HG02840 (cell line): ENCODE measurements at regions not wholly inside any gene's neighbourhood (a gene's known extent, or its start where the extent isn't known, plus 50 kb on each side); places are given as distances from the start of the nearest gene placed in this dataset.
"Not testable (repeated sequence)": the region's sequence is repeated elsewhere in the genome, so short reads cannot be mapped to it uniquely, and the experiment has no call there.

Experiments
- ATAC-seq: cut with Tn5 transposase; IDR thresholded peaks from one replicate; pipeline ENCODE4 v1.9.1; 2021; ENCODE audit warnings: mild to moderate bottlenecking, moderate library complexity, moderate number of reproducible peaks; ENCODE audit not compliant: unreplicated experiment, low FRiP score

DNA sequence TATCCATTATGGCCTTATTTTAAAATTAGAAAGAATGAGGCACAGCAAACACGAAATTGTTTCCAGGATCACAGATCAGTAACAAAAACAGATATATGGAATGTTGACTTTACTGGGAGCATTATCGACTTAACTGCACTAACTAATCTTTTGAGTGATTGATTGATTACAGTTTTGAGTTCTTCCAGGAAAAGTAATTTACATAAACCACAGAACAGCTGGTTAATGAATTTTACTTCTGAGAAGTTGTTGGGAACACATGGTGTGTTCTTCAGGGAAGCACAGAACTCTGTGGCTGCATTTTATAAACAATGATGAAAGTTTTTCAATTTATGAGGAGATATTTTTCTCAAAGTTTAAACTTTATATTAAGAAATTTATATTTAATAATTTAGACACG is 802.4 kb upstream of the ACO1 start:
- no peak for ATAC-seq

DNA sequence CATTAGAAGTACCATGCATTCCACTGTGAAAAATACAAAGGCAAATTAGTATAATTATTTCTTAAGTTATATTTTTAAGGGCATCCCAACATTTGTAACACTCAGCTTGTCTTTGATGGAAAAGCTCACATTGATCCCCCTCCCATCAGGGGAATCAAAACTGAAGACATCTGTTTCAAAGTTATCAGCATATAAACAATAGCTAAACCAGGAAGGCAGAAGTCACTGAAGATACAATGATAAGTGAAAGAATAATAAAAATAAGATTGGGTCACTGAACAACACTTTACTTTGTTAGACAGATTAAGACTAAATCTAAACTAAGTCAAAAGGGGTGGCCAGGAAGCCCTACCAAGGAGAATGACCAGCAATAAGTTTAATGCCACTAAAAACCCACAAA is 801.9 kb upstream of the ACO1 start:
- no peak for ATAC-seq

DNA sequence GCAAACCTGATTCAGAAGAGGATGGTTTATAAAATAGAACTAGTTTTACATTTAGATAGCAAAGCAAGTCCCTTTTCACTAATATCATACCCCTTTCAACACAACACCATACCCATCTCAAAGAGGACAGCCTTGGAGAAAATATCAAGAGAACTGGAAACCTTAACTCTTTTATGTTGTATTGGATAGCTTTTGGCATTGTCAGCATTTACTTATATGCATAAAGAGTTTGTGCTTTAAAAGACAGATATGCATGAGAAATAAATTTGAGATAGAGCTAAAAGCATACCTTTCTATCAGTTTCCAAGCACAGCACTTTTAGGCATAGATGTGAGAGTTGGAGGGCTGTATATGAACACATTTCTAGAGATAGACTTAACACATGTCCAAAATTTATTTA is 799.3 kb upstream of the ACO1 start:
- no peak for ATAC-seq

DNA sequence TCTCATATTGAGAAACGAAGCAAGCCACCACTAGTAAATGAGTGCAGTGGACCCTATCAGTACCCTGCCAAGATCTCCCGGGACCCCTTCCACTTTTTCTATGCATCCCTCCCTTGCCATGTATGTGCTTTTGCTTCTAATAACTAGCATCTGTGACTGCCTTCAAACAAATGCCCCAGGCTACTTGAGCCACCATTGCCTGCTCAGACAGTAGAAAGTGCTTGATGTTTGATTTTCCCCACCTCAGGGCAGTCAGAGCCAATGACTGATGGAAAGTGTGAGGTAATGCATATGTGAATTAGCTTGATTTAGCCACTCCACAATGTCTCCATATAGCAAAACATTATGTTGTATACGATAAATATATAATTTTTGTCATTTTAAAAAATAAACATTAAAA is 797.3 kb upstream of the ACO1 start:
- no peak for ATAC-seq

DNA sequence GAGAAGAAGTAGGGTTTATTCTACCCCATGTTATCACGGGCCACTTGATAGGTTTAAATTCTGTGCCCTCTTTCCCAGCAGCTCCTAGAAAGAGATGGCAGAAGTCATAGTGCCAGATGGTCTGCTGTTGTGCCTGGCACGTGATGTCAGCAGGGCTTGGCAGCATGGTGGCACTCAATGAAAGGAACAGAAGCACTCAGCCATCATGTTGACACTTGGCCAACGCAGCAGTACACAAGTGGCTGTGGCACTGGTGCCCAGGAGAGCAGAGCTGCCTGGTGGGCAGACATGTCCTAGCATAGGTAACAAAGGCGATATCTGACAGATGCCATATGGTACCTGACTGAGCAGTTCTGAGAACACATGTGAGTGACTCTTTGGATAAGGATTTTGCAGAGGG is 796.4 kb upstream of the ACO1 start:
- ATAC-seq: no peak

DNA sequence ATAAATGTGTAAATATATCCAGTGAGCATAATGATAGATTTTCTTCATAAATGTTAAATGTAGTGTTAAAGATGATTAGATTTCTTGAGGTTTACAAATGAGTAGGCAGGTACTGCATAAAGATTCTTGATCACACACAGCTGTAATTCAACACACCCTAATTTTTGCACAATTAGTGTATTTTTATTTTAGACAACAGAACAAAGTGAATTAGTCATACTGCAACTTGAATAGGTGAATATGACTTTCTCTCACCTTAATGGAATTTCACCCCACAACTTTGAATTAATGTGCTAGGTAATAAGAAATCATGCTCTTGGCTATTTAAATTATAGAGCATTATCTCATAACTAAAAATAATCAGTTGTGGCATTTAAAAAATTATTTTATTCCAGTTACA is 795.7 kb upstream of the ACO1 start:
- no peak for ATAC-seq

DNA sequence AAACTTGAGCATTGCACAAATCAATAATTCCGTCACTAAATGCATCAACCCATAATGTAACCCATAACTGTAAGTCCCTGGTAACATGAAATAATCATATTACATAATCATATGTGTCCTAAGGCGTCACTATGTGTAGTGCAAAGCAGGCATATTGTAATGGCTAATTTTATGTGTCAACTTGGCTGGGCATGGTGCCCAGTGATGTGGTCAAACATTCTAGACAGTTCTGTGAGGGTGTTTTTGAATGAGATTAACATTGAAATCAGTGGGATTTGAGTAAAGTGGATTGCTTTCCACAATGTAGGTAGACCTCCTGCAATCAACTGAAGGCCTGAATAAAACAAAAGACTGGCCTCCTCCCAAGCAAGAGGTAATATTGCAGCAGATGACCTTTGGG is 794.4 kb upstream of the ACO1 start:
- ATAC-seq: no peak

DNA sequence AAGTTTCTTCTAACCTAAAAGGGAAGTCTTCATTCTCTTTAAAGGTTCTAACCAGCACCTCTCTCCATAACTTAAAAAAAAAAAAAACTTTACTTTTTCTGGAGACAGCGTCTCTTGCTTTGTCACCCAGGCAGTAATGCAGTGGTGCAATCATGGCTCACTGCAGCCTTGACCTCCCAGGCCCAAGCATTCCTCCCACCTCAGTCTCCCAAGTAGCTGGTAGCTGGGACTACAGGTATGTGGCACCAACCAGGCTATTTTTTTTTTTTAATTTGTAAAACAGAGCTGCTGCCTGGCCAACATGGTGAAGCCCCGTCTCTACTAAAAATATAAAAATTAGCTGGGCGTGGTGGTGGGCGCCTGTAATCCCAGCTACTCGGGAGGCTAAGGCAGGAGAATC is 787.4 kb upstream of the ACO1 start:
- not testable (repeated sequence) for ATAC-seq

DNA sequence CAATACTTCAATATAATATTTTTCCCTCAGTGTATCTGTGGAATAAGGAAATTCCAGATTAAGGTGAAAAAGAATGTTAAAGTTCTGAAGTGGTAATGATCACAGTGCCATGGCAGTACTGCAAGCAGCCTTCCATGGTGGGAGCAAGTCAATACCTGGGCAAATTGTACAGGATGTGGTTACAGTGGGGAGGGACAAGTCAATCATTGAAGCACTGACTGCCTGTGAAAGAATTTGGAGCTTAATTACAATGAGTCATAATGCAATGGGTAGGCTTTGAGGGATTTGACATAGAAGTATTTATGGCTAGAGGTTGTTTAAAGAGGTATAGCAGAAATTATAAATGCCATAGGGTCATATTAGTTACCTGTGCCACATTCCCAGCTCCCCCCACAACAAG is 786.5 kb upstream of the ACO1 start:
- ATAC-seq: peak; percentile 62

DNA sequence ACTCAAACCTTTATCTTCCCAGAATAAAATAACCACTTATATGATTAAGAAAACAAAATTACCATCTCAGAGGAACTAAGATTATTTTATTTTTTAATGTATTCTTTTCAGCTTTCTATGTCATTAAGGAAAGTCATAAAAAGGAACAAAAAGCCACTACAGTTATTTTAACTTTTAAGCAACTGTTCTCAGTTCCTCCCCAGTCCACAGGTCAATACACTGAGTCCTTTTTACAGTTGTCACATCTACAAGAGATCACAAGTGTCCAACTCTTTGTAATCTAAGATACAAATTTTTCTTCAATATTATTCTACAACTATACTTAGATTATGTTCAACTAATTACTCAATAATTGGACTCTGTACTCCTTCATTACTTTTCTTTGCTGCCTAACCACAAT is 782.8 kb upstream of the ACO1 start:
- ATAC-seq: no peak

DNA sequence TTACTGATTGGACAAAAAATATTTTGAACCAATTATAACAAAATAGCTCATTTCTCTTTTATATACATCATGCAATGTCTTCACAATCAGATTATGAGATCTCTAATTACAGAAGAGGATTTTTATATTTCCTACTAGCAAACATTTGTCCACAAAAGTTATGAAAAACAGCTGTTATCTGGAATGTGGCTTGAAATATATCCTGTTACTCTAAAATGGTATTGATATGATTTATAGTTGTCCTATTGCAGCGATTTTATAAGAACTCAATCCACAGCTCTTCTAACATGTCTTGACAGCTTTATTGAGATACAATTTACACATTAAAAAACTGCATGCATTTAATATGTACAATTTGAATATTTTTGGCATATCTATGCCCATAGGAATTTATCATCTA is 779.9 kb upstream of the ACO1 start:
- ATAC-seq: no peak

DNA sequence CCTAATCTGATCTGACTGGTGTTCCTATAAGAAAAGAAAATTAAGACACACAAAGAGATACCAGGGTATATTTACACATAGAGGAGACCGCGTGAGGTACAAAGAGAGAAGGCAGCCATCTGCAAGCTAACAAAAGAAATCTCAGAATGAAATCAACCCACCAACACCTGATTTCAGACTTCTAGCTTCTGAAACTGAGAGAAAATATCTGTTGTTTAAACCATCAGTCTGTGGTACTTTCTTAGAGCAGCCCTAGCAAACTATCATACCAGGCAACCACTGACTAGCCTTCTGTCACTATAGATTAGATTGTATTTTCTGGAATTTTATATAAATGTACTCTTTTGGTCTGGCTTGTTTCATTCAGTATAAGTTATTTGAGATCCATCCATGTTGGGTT is 779.3 kb upstream of the ACO1 start:
- no peak for ATAC-seq

DNA sequence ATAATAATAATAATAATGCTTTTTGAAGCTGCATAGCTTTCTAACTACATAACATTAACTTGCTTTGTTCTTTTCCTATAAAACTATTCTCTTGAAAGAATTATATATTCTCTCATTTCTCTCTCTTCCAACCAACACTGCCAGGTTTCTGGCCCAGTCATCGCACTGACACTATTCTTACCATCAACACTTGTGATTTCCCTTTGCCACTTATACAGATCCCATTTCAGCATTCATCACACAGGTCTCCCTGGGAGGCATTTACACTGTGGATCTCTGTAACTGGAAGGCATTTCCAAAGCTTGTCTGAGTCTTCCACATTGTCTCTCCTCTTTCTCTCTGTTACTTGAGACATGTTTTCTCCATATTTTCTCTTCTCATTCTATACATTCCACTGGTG is 777.8 kb upstream of the ACO1 start:
- ATAC-seq: no peak

DNA sequence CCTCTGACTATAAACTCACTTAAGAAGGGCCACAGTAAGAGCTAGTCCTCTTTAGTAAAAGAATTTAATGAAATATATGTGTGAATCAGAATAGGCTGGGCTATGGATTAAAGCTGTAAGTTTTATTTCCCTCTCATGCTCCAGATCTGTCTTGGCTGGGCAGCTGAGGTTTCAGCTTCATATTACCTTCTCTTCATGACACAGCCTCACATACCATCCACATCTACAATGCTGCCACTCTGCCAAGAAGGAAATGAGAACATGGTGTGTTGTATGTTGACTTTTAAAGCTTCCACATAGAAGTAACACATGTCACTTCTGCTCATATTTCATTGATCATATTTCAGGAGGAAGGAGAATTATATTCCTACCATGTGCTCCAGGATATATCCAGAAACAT is 776.0 kb upstream of the ACO1 start:
- no peak for ATAC-seq

DNA sequence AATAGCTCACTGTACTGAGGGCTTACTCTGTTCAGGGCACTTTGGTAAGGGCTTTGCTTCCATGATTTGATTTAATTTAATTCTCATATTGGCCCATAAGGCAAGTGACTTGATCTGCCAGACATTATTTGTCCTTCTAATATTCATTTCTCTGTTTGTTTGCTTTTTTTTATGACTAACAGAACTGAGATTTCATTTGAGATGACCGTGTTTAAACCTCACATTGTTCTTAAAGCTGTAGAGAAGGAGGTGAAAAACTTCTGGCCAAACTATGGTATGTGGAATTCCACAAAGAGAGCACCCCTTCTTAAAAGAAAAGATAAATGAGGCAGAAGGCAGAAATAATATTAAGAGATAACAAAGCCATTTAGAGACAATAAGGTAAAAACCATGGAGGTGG is 775.6 kb upstream of the ACO1 start:
- no peak for ATAC-seq

DNA sequence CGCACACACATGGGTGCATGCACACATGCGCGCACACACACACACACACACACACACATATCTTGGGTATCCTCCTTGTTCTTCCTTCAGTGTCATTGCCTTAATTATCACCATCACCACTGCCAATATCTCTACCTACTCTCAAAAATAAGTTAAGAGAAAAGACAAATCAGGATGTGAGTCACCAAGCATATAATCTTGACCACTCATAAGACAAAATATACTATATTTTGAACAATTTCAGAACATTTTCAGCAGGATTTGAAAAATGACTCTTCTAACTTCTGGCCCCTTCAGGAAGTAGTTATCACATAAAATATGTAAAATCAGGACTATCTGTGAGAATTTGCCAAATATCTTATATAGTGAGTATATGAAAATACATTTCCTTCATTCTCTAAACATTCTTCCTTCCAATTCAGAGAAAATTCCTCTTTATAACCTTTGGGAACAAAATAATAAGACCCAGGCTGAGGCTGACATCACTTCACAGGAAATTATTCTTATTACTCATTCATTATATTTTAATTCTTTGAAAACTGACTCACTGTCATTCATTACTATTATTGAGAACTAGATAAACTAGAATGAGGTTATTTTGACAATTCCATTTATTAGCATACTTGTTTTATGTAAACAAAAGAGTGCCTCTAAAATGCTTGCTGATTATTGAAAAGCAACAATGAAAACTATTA is 772.0 kb upstream of the ACO1 start:
- ATAC-seq: no peak

DNA sequence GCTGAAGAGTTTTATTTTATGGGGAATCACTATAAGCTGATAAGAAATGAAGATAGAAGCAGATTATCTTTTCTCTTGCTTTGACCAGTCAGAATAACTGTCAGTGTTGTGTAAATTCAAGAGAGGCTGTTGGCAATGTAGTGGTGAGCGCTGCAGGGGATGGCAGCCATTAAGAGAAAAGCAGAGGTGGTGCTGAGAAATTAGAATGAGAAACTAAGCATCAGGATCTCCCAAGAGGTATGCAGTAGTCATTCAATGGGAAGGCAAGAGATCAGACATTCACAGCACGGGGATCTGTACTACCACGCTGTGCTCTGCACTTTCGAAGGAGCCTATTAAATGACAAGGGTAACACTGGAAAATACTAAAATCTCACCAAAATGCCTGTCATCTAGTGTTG is 768.5 kb upstream of the ACO1 start:
- ATAC-seq: no peak

DNA sequence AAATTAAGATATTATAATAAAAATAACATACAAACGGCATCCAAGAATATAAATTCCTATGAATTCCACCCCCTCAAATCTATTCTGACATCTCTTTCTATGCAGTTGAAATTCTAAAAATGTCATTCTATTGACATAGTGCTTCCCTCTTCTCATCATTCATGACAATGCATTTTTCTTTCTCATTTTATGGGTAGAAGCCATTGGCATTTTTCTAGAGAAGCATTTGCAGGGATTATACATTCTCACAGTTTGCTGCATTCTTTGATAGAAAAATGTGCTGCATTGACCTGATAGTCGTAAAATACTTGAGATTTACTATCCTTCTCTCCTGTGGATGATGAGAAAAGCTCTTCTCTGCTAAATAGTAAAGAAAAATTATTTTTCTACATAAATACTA is 760.9 kb upstream of the ACO1 start:
- ATAC-seq: no peak

DNA sequence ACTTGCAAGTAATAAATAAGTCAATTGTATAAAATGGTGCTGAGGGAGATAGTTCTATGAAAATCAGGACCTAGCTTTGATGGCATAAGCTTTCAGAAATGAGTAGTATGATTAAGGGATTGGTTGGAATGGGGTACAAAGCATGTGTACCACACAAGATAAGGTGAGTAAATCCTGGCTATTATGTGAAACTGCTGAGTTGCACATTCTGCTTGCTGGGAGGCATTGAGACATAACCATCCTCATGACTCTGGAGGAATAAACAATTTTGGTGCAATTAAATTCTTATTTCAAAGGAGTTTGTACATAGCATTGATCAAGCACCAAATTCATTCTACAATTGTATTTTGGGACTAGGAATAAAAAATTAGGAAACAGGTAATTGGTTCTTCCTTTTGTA is 755.2 kb upstream of the ACO1 start:
- ATAC-seq: no peak

DNA sequence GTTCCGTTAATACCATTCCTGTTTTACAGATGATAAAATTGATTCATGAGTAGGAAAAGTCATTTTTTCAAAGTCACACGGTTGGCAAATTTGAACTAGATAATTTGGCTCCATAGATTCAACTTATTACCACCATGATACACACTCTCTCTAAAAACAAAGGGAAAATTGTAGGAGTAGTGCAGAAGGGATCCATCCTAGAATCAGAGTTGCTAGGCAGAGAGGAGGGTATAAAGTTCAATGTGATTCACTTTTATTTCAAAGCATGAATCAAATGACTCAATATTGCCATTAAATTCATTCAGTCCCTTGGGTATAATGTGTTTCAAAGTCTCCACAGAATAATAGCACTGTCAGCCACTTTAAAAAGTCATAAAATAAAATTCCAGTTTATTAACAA is 747.2 kb upstream of the ACO1 start:
- ATAC-seq: no peak

DNA sequence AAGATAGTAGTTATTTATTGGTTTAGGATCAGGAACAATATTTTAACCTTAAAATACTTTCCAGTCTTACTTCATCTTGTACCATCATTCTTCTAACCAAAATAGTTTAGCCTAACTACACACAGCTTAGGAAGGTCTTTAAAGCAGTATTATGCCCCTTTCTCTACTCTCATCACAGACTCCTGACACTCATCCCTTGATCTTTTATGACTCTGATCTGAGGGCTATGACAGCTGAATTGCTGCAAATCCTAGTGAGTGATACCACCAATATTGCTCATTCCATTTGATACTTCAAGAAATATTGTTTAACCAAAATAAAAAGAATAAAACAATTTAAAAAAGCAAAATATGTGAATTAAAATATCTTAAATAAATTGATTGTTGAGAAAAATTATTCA is 746.6 kb upstream of the ACO1 start:
- no peak for ATAC-seq

DNA sequence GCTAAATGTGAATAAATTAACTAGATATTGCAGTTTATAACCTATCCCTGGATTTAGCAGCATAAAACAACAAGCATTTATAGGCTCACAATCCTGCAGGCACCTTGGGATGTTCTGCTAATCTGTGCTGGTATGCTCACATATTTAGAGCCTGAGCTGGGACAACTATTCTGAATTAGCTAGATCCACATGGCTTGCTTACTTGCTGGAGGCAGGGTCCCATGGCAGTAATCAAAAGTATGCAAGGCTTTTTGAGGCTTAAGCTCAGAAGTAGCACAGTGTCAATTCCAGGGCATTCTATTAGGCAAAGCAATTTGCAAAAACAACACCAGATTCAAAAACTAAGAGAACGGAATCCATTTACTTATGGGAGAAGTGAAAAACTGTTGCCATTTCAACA is 745.0 kb upstream of the ACO1 start:
- ATAC-seq: no peak

DNA sequence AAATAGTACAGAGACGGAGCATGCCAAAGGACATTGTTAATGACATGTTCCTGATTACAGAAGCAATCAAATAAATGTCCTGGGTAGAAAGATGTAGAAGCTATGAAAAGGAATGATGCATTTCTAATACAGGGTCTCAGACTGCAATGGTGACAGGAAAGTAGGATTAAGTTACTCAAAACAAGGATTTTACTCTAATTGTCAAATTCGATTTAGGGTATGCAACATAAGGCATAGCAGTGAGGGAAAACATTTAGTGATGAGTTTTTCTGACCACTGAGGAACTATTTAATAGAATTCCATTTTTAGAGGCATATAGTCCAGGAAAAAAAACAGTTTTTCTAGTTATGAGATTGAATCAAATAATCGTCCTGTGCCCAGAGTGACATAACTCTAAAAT is 715.1 kb upstream of the ACO1 start:
- no peak for ATAC-seq
